Smooth muscle cell (in vitro differentiated cells): ENCODE measurements at regions not wholly inside any gene's neighbourhood (a gene's known extent, or its start where the extent isn't known, plus 50 kb on each side); places are given as distances from the start of the nearest gene placed in this dataset.

Experiments
- DNase-seq: peaks from one replicate; lab custom pipeline; 2025; ENCODE audit not compliant: unreplicated experiment; lab: John Stamatoyannopoulos, UW
- H2AFZ ChIP-seq: fragments of 200-600 bp; sonication (generic); 2 replicates; pipeline ENCODE4 v1.6.0; 2016; ENCODE audit warnings: antibody characterized with exemption, low read depth, mild to moderate bottlenecking
- H3F3A ChIP-seq: fragments of 200-600 bp; sonication (generic); 2 replicates; pipeline ENCODE4 v1.6.0; 2017; ENCODE audit warnings: antibody characterized with exemption, low read depth
- H3K27ac ChIP-seq: fragments of 200-600 bp; sonication (generic); 2 replicates; pipeline ENCODE4 v1.5.1; 2016; ENCODE audit warnings: low read depth, mild to moderate bottlenecking
- H3K27me3 ChIP-seq: fragments of 200-600 bp; sonication (generic); 2 replicates; pipeline ENCODE4 v1.6.1; 2016; ENCODE audit warnings: low read depth, mild to moderate bottlenecking
- H3K36me3 ChIP-seq: fragments of 200-600 bp; sonication (generic); 2 replicates; pipeline ENCODE4 v1.5.1; 2016; ENCODE audit warnings: low read depth
- H3K4me1 ChIP-seq: fragments of 200-600 bp; sonication (generic); 2 replicates; pipeline ENCODE4 v1.5.1; 2016; ENCODE audit warnings: low read depth
- H3K4me2 ChIP-seq: fragments of 200-600 bp; sonication (generic); 2 replicates; pipeline ENCODE4 v1.6.0; 2016; ENCODE audit warnings: mild to moderate bottlenecking
- H3K4me3 ChIP-seq: fragments of 200-600 bp; sonication (generic); 2 replicates; pipeline ENCODE4 v1.5.1; 2016; ENCODE audit warnings: mild to moderate bottlenecking
- H3K79me2 ChIP-seq: fragments of 200-600 bp; sonication (generic); 2 replicates; pipeline ENCODE4 v1.6.0; 2016; ENCODE audit warnings: low read depth, mild to moderate bottlenecking
- H3K9ac ChIP-seq: fragments of 200-600 bp; sonication (generic); 2 replicates; pipeline ENCODE4 v1.6.0; 2016; ENCODE audit warnings: low read depth
- H3K9me3 ChIP-seq: fragments of 200-600 bp; sonication (generic); replicated peaks from 2 replicates; pipeline ENCODE4 v1.5.1; 2016; ENCODE audit warnings: low read depth
- H4K20me1 ChIP-seq: fragments of 200-600 bp; sonication (generic); 2 replicates; pipeline ENCODE4 v1.6.0; 2016; ENCODE audit warnings: low read depth
- WGBS: methylation state at CpG from one replicate; pipeline ENCODE4 v1.1.7; 2016; ENCODE audit warnings: low lambda C conversion rate; 5-methylcytosine and 5-hydroxymethylcytosine counted together
- TF ChIP-seq, protein P1 (sequence below): fragments of 200-600 bp; sonication (generic); IDR thresholded peaks from 2 replicates; pipeline ENCODE4 v1.5.1; 2017; ENCODE audit warnings: borderline replicate concordance, mild to moderate bottlenecking, antibody characterized with exemption; ENCODE audit not compliant: insufficient read depth, poor library complexity, severe bottlenecking

DNA sequence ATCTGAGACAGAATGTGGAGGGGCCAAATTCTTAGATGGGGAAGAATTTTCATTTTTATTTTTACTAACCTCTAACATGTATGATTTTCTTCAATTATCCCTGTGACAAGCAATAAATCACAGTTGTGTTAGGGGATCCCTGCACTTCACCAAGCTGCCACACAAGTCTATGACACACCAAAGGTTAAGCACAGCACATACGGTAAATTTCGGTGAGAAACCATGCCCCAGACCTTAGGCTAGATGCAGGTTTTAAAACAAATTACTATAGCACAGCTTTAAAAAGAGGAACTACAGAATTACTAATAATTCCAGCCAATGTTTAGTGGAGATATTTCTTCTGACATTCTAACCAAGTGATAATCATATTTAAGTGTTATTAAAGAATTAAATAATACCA is 175.7 kb upstream of the RORB start:
- WGBS: 84% methylated on average over 2 of the region's 2 CpGs
- TF ChIP-seq, protein P1, sequence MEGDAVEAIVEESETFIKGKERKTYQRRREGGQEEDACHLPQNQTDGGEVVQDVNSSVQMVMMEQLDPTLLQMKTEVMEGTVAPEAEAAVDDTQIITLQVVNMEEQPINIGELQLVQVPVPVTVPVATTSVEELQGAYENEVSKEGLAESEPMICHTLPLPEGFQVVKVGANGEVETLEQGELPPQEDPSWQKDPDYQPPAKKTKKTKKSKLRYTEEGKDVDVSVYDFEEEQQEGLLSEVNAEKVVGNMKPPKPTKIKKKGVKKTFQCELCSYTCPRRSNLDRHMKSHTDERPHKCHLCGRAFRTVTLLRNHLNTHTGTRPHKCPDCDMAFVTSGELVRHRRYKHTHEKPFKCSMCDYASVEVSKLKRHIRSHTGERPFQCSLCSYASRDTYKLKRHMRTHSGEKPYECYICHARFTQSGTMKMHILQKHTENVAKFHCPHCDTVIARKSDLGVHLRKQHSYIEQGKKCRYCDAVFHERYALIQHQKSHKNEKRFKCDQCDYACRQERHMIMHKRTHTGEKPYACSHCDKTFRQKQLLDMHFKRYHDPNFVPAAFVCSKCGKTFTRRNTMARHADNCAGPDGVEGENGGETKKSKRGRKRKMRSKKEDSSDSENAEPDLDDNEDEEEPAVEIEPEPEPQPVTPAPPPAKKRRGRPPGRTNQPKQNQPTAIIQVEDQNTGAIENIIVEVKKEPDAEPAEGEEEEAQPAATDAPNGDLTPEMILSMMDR: no peak

DNA sequence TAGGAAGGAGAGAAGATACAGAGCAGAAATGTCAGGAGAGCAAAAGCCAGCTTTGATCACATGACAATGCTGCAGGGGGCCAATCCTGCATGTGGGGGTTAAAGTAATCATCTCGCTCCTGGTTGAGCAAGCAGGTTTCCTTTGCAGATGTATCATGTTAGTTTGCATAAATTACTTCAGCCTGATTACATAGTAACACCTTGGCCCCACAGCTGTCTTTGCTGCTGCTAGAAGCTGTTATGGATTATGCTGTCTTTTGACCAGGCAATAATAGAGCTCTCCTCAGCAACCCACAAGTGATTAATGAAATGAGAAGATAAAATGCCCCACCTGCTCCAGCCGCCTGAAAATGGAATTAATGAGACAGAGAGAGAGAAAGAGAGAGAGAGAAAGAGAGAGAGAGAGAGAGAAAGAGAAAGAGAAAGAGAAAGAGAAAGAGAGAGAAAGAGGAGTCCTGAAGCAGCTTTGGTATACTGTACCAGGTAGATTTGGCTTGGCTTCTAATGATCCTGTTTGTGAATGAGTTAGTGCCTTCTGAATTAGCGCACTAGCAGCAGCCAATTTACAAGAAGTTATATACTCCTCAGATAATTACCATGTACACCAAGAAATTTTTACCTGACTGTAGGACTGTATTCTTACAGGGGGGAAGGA is 174.3 kb upstream of the RORB start:
- Histone ChIP-seq H3F3A (no peaks in the 10 kb centered on the region), H2AFZ (no peak overlapping the region), H3K27me3 (no peaks in the 10 kb centered on the region), H3K4me3 (no peak overlapping the region), H4K20me1 (no peaks in the 10 kb centered on the region), H3K9ac (no peak overlapping the region), H3K27ac (no peak overlapping the region), H3K79me2 (no peaks in the 10 kb centered on the region), H3K4me1 (no peaks in the 10 kb centered on the region), H3K9me3 (no peaks in the 10 kb centered on the region), H3K4me2 (no peak overlapping the region), H3K36me3 (no peaks in the 10 kb centered on the region)
- WGBS: 75% methylated on average over 3 of the region's 3 CpGs
- DNase-seq: no peak
- TF ChIP-seq, protein P1: no peak

More for the DNA sequence above, 175.7 kb upstream of the RORB start:
- H3K27me3 ChIP-seq: no peaks in the 10 kb centered on the region
- H4K20me1 ChIP-seq: no peaks in the 10 kb centered on the region
- H3K4me3 ChIP-seq: no peak overlapping the region
- H3K9ac ChIP-seq: no peak overlapping the region
- H3F3A ChIP-seq: no peaks in the 10 kb centered on the region
- H2AFZ ChIP-seq: no peak overlapping the region
- H3K4me2 ChIP-seq: no peak overlapping the region
- DNase-seq: no peak
- H3K9me3 ChIP-seq: no peaks in the 10 kb centered on the region
- H3K27ac ChIP-seq: no peak overlapping the region
- no peaks in the 10 kb centered on the region for H3K79me2 ChIP-seq
- no peaks in the 10 kb centered on the region for H3K4me1 ChIP-seq
- no peaks in the 10 kb centered on the region for H3K36me3 ChIP-seq

DNA sequence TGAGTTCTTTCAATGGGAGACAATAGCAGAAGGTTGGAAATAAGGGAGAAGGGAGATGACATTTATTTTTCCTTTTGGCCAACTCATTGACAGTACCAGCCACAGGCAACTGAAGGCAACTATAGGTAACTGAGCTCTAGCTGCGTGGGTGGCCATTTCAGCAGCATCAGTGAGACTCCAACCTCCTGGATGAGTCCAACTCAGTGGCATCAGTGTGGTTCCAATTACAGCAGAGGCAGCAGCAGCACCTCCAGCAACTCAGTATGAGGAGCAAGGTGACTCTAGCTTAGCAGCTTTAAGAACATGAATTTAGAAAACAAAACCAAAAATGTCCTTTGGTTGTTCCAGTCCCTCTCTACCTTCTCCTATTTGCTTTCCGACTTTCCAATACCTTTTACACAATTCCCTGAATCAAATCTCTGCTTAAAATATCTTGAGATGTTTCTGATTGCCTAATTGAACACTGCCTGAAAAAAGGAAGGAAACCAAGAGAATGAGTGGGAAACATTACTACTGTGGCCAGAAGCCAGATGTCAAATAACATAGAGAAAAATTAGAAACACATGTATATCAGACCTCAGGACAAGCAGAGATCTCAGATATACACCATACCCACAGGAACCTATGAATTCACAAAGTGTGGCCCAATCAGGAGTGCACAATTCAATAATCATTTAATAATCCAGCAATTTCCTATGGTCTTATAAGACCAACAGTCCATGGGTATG is 166.5 kb upstream of the RORB start:
- Histone ChIP-seq H3K27ac (no peak overlapping the region), H3K36me3 (no peaks in the 10 kb centered on the region), H4K20me1 (no peaks in the 10 kb centered on the region), H3F3A (no peaks in the 10 kb centered on the region), H3K4me1 (no peaks in the 10 kb centered on the region), H3K79me2 (no peaks in the 10 kb centered on the region), H3K9ac (no peak overlapping the region), H2AFZ (no peak overlapping the region), H3K27me3 (no peaks in the 10 kb centered on the region), H3K4me2 (no peak overlapping the region), H3K4me3 (no peak overlapping the region), H3K9me3 (no peaks in the 10 kb centered on the region)
- no peak for DNase-seq
- TF ChIP-seq, protein P1: no peak
- 90% methylated on average over 2 of the region's 2 CpGs for WGBS

DNA sequence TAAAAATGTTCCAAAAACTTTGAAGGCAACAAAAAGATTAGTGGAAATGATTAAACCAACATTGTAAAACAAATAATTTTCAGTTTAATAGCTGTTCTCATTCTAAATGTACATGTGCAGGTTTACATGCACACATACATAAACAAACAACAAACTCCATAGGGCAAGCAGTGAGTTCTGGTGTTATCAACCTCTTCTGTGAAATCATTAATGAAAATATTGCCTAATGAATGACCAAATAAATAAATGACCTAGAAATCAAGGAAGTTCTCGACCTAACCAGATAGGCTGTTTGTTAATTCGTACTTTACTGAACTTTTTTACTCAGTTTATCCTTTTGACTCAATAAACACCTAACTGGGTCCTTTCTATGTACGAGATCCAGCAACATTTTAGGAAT is 165.5 kb upstream of the RORB start:
- Histone ChIP-seq H3F3A (no peaks in the 10 kb centered on the region), H3K4me2 (no peak overlapping the region), H3K4me1 (no peaks in the 10 kb centered on the region), H3K79me2 (no peaks in the 10 kb centered on the region), H3K9me3 (no peaks in the 10 kb centered on the region), H3K27ac (no peak overlapping the region), H3K36me3 (no peaks in the 10 kb centered on the region), H2AFZ (no peak overlapping the region), H3K4me3 (no peak overlapping the region), H3K9ac (no peak overlapping the region), H3K27me3 (no peaks in the 10 kb centered on the region), H4K20me1 (no peaks in the 10 kb centered on the region)
- 87% methylated on average over 3 of the region's 3 CpGs for WGBS
- TF ChIP-seq, protein P1: no peak
- no peak for DNase-seq
